ENCODE measurements at regions not wholly inside any gene's neighbourhood (a gene's known extent, or its start where the extent isn't known, plus 50 kb on each side); places are given as distances from the start of the nearest gene placed in this dataset.

DNA sequence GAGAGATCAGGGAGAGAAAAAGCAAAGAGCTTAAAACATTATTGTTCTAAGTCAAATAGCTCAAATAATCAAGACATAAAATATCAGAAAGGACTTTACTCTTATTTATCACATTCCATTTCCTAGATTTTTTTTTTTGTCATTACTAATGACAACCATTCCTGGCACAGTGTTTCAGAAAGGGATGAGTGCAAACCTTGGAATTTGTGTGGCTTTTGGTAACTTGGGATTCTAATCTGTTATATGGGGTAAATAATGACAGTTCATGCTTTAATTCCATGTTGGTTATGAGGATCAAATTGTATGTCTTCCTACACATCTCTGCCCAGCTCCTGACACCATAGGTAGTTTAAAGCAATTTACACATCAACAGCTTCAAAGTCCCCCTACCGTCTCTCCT is 358.4 kb upstream of the ADGRL4 start:
- TF ChIP-seq, protein P1, sequence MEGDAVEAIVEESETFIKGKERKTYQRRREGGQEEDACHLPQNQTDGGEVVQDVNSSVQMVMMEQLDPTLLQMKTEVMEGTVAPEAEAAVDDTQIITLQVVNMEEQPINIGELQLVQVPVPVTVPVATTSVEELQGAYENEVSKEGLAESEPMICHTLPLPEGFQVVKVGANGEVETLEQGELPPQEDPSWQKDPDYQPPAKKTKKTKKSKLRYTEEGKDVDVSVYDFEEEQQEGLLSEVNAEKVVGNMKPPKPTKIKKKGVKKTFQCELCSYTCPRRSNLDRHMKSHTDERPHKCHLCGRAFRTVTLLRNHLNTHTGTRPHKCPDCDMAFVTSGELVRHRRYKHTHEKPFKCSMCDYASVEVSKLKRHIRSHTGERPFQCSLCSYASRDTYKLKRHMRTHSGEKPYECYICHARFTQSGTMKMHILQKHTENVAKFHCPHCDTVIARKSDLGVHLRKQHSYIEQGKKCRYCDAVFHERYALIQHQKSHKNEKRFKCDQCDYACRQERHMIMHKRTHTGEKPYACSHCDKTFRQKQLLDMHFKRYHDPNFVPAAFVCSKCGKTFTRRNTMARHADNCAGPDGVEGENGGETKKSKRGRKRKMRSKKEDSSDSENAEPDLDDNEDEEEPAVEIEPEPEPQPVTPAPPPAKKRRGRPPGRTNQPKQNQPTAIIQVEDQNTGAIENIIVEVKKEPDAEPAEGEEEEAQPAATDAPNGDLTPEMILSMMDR (IDR thresholded peaks at IDR 0.05) = no peak
- TF ChIP-seq POLR2A (IDR thresholded peaks at IDR 0.05) = no peak

Data from prostate gland (tissue), 2 donors.